Bronchial epithelial cell (primary cell): ENCODE measurements at regions not wholly inside any gene's neighbourhood (a gene's known extent, or its start where the extent isn't known, plus 50 kb on each side); places are given as distances from the start of the nearest gene placed in this dataset.
"Not testable (repeated sequence)": the region's sequence is repeated elsewhere in the genome, so short reads cannot be mapped to it uniquely, and the experiment has no call there.

ENCODE experiments used
- DNase-seq: peaks from one replicate; pipeline ENCODE4 v3.0.0-alpha.2; 2010; ENCODE audit warnings: low read depth
- FAIRE-seq: peaks from 2 replicates; lab custom pipeline; 2011; peaks lifted over from hg19 to GRCh38; lab: Jason Lieb, UNC
- H3K27me3 ChIP-seq: 2 replicates; pipeline ENCODE4 v1.5.1; 2011; ENCODE audit warnings: low read length; ENCODE audit not compliant: control insufficient read depth, insufficient read depth
- H3K36me3 ChIP-seq: 2 replicates; pipeline ENCODE4 v1.5.1; 2011; ENCODE audit warnings: low read length; ENCODE audit not compliant: control insufficient read depth, insufficient read depth
- H3K4me3 ChIP-seq: 2 replicates; pipeline ENCODE4 v1.5.1; 2011; ENCODE audit warnings: mild to moderate bottlenecking, low read depth, low read length, control low read depth
- TF ChIP-seq, protein P1 (sequence below): IDR thresholded peaks from 2 replicates; pipeline ENCODE4 v1.5.1; 2011; ENCODE audit warnings: mild to moderate bottlenecking, moderate library complexity, low read length, control low read depth, inconsistent platforms; ENCODE audit not compliant: insufficient read depth, severe bottlenecking

DNA sequence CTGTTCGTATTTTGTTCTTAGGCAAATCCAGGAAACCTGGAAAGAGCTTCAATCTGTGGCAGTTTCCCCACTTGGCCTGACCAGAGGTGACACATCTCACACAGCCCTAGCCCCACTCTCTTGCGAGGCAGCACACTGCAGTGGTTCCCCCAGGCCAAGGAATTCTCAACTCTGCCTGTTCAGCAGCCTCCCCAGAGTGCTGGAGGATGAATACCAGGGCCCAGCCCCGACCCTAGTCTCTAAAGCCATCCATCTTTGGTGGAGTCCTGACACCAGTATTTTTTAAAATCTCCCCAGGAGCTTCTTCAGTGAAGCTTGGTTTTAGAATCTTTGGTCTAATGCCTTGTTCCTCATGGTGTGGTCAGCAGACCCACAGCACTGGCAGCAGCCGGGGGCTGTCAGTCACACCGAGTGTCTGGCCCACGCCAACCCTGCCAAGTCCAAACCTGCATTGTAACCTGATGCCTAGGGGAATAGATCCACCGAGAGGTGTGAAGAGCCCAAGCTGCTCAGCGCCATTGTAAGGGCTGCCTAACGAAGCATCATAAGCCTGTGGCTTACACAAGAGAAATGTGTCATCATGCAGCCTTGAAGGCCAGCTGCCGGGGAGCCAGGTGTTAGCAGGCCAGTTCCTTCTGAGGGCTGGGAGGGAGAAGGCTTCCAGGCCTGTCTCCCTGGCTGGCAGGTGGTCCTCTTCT lies 428.7 kb upstream of the ID2 start:
- FAIRE-seq, result no peak
- H3K36me3 ChIP-seq, result no peaks in the 10 kb centered on the region
- peak; percentile 41 for DNase-seq
- TF ChIP-seq, protein P1, sequence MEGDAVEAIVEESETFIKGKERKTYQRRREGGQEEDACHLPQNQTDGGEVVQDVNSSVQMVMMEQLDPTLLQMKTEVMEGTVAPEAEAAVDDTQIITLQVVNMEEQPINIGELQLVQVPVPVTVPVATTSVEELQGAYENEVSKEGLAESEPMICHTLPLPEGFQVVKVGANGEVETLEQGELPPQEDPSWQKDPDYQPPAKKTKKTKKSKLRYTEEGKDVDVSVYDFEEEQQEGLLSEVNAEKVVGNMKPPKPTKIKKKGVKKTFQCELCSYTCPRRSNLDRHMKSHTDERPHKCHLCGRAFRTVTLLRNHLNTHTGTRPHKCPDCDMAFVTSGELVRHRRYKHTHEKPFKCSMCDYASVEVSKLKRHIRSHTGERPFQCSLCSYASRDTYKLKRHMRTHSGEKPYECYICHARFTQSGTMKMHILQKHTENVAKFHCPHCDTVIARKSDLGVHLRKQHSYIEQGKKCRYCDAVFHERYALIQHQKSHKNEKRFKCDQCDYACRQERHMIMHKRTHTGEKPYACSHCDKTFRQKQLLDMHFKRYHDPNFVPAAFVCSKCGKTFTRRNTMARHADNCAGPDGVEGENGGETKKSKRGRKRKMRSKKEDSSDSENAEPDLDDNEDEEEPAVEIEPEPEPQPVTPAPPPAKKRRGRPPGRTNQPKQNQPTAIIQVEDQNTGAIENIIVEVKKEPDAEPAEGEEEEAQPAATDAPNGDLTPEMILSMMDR, result no peak
- H3K27me3 ChIP-seq, result no peaks in the 10 kb centered on the region
- H3K4me3 ChIP-seq, result no peak overlapping the region

- no peak for DNase-seq
- TF ChIP-seq, protein P1, result no peak
- H3K4me3 ChIP-seq, result no peak overlapping the region
- FAIRE-seq, result no peak
- no peaks in the 10 kb centered on the region for H3K27me3 ChIP-seq
- no peaks in the 10 kb centered on the region for H3K36me3 ChIP-seq
Measured at GRCh38 chr2:8253781-8254180, 428.1 kb upstream of the ID2 start.

GRCh38 chr2:8254214-8254613 lies 427.6 kb upstream of the ID2 start:
- not testable (repeated sequence) for FAIRE-seq, H3K27me3 ChIP-seq, H3K4me3 ChIP-seq, H3K36me3 ChIP-seq, DNase-seq

- DNase-seq (no peak), FAIRE-seq (no peak)
- TF ChIP-seq, protein P1, result no peak
- Histone ChIP-seq H3K36me3 (no peaks in the 10 kb centered on the region), H3K27me3 (no peaks in the 10 kb centered on the region), H3K4me3 (no peak overlapping the region)
Measured at GRCh38 chr2:8254791-8255447, 426.9 kb upstream of the ID2 start.

- H3K27me3 ChIP-seq, result no peaks in the 10 kb centered on the region
- no peak for FAIRE-seq
- DNase-seq, result no peak
- TF ChIP-seq, protein P1, result no peak
- H3K4me3 ChIP-seq, result no peak overlapping the region
- no peaks in the 10 kb centered on the region for H3K36me3 ChIP-seq
Measured at GRCh38 chr2:8255448-8255800, 426.4 kb upstream of the ID2 start.

- DNase-seq (no peak), FAIRE-seq (no peak)
- Histone ChIP-seq H3K4me3 (no peak overlapping the region), H3K27me3 (no peaks in the 10 kb centered on the region), H3K36me3 (no peaks in the 10 kb centered on the region)
- TF ChIP-seq, protein P1, result no peak
Measured at GRCh38 chr2:8256905-8257304, 425.0 kb upstream of the ID2 start.
